ENCODE measurements at regions not wholly inside any gene's neighbourhood (a gene's known extent, or its start where the extent isn't known, plus 50 kb on each side); places are given as distances from the start of the nearest gene placed in this dataset.

- POLR2A ChIA-PET: interaction anchor here (0.6 kb wide), 1 partner anchor 177 kb away, joined by 5 read pairs; no protein-coding TSS in a partner anchor
- H3K36me3 ChIP-seq (ENCODE audit: control insufficient read depth, insufficient read depth, low read length): no peaks in the 10 kb centered on the region
- BruUV-seq (replicated peaks): no TSS peak
- TF ChIP-seq SIN3A (IDR thresholded peaks at IDR 0.05; ENCODE audit: borderline replicate concordance, insufficient read depth, low read depth, low read length): no peak
- no peak for TF ChIP-seq CTCF (IDR thresholded peaks at IDR 0.05)
- no peak for TF ChIP-seq TCF7L2 (IDR thresholded peaks at IDR 0.05; ENCODE audit: low read depth, low read length)
- TF ChIP-seq POLR2AphosphoS5 (IDR thresholded peaks at IDR 0.05; ENCODE audit: low read depth, low read length): no peak
- TF ChIP-seq, protein P1, sequence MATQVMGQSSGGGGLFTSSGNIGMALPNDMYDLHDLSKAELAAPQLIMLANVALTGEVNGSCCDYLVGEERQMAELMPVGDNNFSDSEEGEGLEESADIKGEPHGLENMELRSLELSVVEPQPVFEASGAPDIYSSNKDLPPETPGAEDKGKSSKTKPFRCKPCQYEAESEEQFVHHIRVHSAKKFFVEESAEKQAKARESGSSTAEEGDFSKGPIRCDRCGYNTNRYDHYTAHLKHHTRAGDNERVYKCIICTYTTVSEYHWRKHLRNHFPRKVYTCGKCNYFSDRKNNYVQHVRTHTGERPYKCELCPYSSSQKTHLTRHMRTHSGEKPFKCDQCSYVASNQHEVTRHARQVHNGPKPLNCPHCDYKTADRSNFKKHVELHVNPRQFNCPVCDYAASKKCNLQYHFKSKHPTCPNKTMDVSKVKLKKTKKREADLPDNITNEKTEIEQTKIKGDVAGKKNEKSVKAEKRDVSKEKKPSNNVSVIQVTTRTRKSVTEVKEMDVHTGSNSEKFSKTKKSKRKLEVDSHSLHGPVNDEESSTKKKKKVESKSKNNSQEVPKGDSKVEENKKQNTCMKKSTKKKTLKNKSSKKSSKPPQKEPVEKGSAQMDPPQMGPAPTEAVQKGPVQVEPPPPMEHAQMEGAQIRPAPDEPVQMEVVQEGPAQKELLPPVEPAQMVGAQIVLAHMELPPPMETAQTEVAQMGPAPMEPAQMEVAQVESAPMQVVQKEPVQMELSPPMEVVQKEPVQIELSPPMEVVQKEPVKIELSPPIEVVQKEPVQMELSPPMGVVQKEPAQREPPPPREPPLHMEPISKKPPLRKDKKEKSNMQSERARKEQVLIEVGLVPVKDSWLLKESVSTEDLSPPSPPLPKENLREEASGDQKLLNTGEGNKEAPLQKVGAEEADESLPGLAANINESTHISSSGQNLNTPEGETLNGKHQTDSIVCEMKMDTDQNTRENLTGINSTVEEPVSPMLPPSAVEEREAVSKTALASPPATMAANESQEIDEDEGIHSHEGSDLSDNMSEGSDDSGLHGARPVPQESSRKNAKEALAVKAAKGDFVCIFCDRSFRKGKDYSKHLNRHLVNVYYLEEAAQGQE (IDR thresholded peaks at IDR 0.05; ENCODE audit: insufficient read depth in 1 of 2, low read depth in 2 of 2, low read length in 1 of 2): no peak
- CTCF ChIA-PET: no interaction called here
- in situ Hi-C loops (cut with HindIII; ENCODE audit: low pct_unique_long_range_greater_than_20kb, low sequenced_read_pairs): no loop called here
- DNase-seq (ENCODE audit: low read depth, low spot score) (no peak), ATAC-seq (no peak)
- H3K27me3 ChIP-seq (ENCODE audit: control insufficient read depth, insufficient read depth, low read length): peaks cover 2% of the 10 kb centered on the region; the same call in 1 of the 2 replicates
- no peaks in the 10 kb centered on the region for H3K4me1 ChIP-seq (ENCODE audit: control insufficient read depth, insufficient read depth, low read length)
- H3K27ac ChIP-seq (ENCODE audit: low read length): no peak overlapping the region
- no peaks in the 10 kb centered on the region for H3K9me3 ChIP-seq (ENCODE audit: control insufficient read depth, insufficient read depth, low read depth, low read length)
- intact Hi-C loops (cut with micrococcal nuclease; ENCODE audit: unreplicated experiment): no loop called here
- H3K4me3 ChIP-seq (ENCODE audit: low read depth in 2 of 2, low read length in 2 of 2): no peak overlapping the region
These were observed 55.8 kb upstream of the RMDN2 start for GRCh38 chr2:37869304-37869703.

DNA sequence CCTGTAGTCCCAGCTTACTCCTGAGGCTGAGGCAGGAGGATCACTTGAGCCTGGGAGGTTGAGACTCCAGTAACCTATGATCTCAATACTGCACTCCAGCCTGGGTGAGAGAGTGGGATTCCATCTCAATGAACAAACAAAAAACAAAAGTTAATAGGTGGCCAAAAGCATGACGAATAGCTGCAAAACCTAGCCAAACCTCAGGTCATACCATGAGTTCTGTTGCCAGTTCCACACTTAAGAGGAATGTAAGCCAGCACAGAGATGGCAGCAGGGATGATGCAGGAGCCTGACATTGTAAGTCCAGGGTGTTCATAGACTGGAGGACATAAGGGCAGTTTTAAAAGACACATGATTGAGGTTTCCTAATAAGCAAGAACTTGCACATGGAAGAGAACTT is 55.3 kb upstream of the RMDN2 start:
- Histone ChIP-seq H3K4me3 (ENCODE audit: low read depth in 2 of 2, low read length in 2 of 2) (no peak overlapping the region), H3K4me1 (ENCODE audit: control insufficient read depth, insufficient read depth, low read length) (no peaks in the 10 kb centered on the region), H3K27me3 (ENCODE audit: control insufficient read depth, insufficient read depth, low read length) (peaks cover 2% of the 10 kb centered on the region; the same call in 1 of the 2 replicates), H3K36me3 (ENCODE audit: control insufficient read depth, insufficient read depth, low read length) (no peaks in the 10 kb centered on the region), H3K9me3 (ENCODE audit: control insufficient read depth, insufficient read depth, low read depth, low read length) (no peaks in the 10 kb centered on the region), H3K27ac (ENCODE audit: low read length) (no peak overlapping the region)
- intact Hi-C loops (cut with micrococcal nuclease; ENCODE audit: unreplicated experiment): no loop called here
- ATAC-seq (no peak), DNase-seq (ENCODE audit: low read depth, low spot score) (no peak)
- BruUV-seq (replicated peaks): no TSS peak
- POLR2A ChIA-PET: no interaction called here
- TF ChIP-seq CTCF (IDR thresholded peaks at IDR 0.05) (no peak), TCF7L2 (IDR thresholded peaks at IDR 0.05; ENCODE audit: low read depth, low read length) (no peak), POLR2AphosphoS5 (IDR thresholded peaks at IDR 0.05; ENCODE audit: low read depth, low read length) (no peak), SIN3A (IDR thresholded peaks at IDR 0.05; ENCODE audit: borderline replicate concordance, insufficient read depth, low read depth, low read length) (no peak)
- TF ChIP-seq, protein P1 (IDR thresholded peaks at IDR 0.05; ENCODE audit: insufficient read depth in 1 of 2, low read depth in 2 of 2, low read length in 1 of 2): no peak
- in situ Hi-C loops (cut with HindIII; ENCODE audit: low pct_unique_long_range_greater_than_20kb, low sequenced_read_pairs): no loop called here
- CTCF ChIA-PET: no interaction called here
